GM19452 (cell line): ENCODE measurements at regions not wholly inside any gene's neighbourhood (a gene's known extent, or its start where the extent isn't known, plus 50 kb on each side); places are given as distances from the start of the nearest gene placed in this dataset.
"Not testable (repeated sequence)": the region's sequence is repeated elsewhere in the genome, so short reads cannot be mapped to it uniquely, and the experiment has no call there.

Experiments used
- ATAC-seq: cut with Tn5 transposase; IDR thresholded peaks from one replicate; pipeline ENCODE4 v1.9.1; 2021; ENCODE audit not compliant: unreplicated experiment

- no peak for ATAC-seq
Observed at GRCh38 chr2:117190856-117191559, 623.5 kb upstream of the DDX18 start.

- no peak for ATAC-seq
Observed at GRCh38 chr2:117195381-117195780, 619.1 kb upstream of the DDX18 start.

GRCh38 chr2:117199511-117199910 lies 615.0 kb upstream of the DDX18 start:
- ATAC-seq = no peak

- no peak for ATAC-seq
Observed at GRCh38 chr2:117212562-117212961, 601.9 kb upstream of the DDX18 start.

- ATAC-seq = no peak
Observed at GRCh38 chr2:117217145-117217544, 597.3 kb upstream of the DDX18 start.

- no peak for ATAC-seq
Observed at GRCh38 chr2:117222809-117223208, 591.7 kb upstream of the DDX18 start.

- no peak for ATAC-seq
Observed at GRCh38 chr2:117232305-117232704, 582.2 kb upstream of the DDX18 start.

- no peak for ATAC-seq
Observed at GRCh38 chr2:117257362-117257761, 557.1 kb upstream of the DDX18 start.

- ATAC-seq = no peak
Observed at GRCh38 chr2:117269574-117269973, 544.9 kb upstream of the DDX18 start.

GRCh38 chr2:117271631-117272030 lies 542.9 kb upstream of the DDX18 start:
- no peak for ATAC-seq

GRCh38 chr2:117273009-117273671 lies 541.4 kb upstream of the DDX18 start:
- no peak for ATAC-seq

GRCh38 chr2:117293012-117293411 lies 521.5 kb upstream of the DDX18 start:
- no peak for ATAC-seq

- no peak for ATAC-seq
Observed at GRCh38 chr2:117299451-117299850, 515.0 kb upstream of the DDX18 start.

- no peak for ATAC-seq
Observed at GRCh38 chr2:117308861-117309770, 505.4 kb upstream of the DDX18 start.

GRCh38 chr2:117321816-117322215 lies 492.7 kb upstream of the DDX18 start:
- ATAC-seq = no peak

GRCh38 chr2:117323331-117323730 lies 491.2 kb upstream of the DDX18 start:
- ATAC-seq = no peak

GRCh38 chr2:117330641-117331040 lies 483.9 kb upstream of the DDX18 start:
- no peak for ATAC-seq

GRCh38 chr2:117335967-117336366 lies 478.5 kb upstream of the DDX18 start:
- ATAC-seq = no peak

- no peak for ATAC-seq
Observed at GRCh38 chr2:117336496-117336895, 478.0 kb upstream of the DDX18 start.

- not testable (repeated sequence) for ATAC-seq
Observed at GRCh38 chr2:117337981-117338380, 476.5 kb upstream of the DDX18 start.

- no peak for ATAC-seq
Observed at GRCh38 chr2:117339980-117340379, 474.5 kb upstream of the DDX18 start.

- ATAC-seq = no peak
Observed at GRCh38 chr2:117341690-117342089, 472.8 kb upstream of the DDX18 start.
